HepG2 (cell line): ENCODE measurements at regions not wholly inside any gene's neighbourhood (a gene's known extent, or its start where the extent isn't known, plus 50 kb on each side); places are given as distances from the start of the nearest gene placed in this dataset.
A peak's percentile ranks its signal among the peaks of the same experiment; 100 is the strongest.

Experiments used
- ATAC-seq: fragments of 200-7000 bp; cut with Tn5 transposase; 3 replicates; pipeline ENCODE4 v1.9.1; 2020; ENCODE audit warnings: mild to moderate bottlenecking, moderate library complexity
- BruUV-seq: library from RNA; stranded (reverse); fragments of 400-500 nt; replicated peaks from 2 replicates; lab custom pipeline; 2021; lab: Mats Ljungman, UMichigan
- CTCF ChIA-PET: fragments of 300-600 bp; formaldehyde crosslinking; extraction: SDS; loops from one replicate; lab custom pipeline; 2021; ENCODE audit warnings: low total read pairs, inconsistent platforms, low intra/inter-chr PET ratio; lab: Yijun Ruan, JAX
- POLR2A ChIA-PET: fragments of 350-600 bp; sonication (Branson Sonifier 250); formaldehyde crosslinking; loops from one replicate; lab custom pipeline; 2020; ENCODE audit warnings: antibody characterized with exemption, inconsistent platforms; lab: Yijun Ruan, JAX
- DNase-seq: peaks from one replicate; pipeline ENCODE4 v3.0.0-alpha.2; 2015; ENCODE audit warnings: low spot score
- FAIRE-seq: peaks from 3 replicates; lab custom pipeline; 2011; peaks lifted over from hg19 to GRCh38; lab: Jason Lieb, UNC
- H2AFZ ChIP-seq: one replicate; pipeline ENCODE4 v1.6.1; 2011; ENCODE audit warnings: low read length, inconsistent platforms
- H3K27ac ChIP-seq: fragments of 300-600 bp; 3 replicates; pipeline ENCODE4 v1.8.0; 2011; ENCODE audit warnings: mixed run types, mild to moderate bottlenecking, mixed read lengths, low read length, inconsistent platforms; ENCODE audit not compliant: insufficient read depth; ENCODE audit errors: extremely low read length
- H3K27me3 ChIP-seq, 2 experiments: fragments of 200-600 bp in 1 of 2; 2 replicates in 1 of 2; 3 replicates in 1 of 2; pipeline versions ENCODE4 v1.6.0 to v1.8.0; 2011; ENCODE audit warnings: low read length in 2 of 2, mild to moderate bottlenecking in 2 of 2, moderate library complexity in 2 of 2, inconsistent platforms in 1 of 2; ENCODE audit not compliant: insufficient read depth in 2 of 2, control insufficient read depth in 1 of 2
- H3K36me3 ChIP-seq, 2 experiments: fragments of 200-600 bp in 1 of 2; replicated peaks in 1 of 2; 2 replicates in 1 of 2; 3 replicates in 1 of 2; pipeline versions ENCODE4 v1.5.1 to v1.8.0; 2011; ENCODE audit warnings: low read length in 2 of 2, inconsistent platforms in 1 of 2; ENCODE audit not compliant: insufficient read depth in 2 of 2, control insufficient read depth in 1 of 2
- H3K4me1 ChIP-seq: 2 replicates; pipeline ENCODE4 v1.5.1; 2012; ENCODE audit warnings: low read length, inconsistent platforms; ENCODE audit not compliant: insufficient read depth
- H3K4me2 ChIP-seq: 2 replicates; pipeline ENCODE4 v1.6.0; 2011; ENCODE audit warnings: low read depth, low read length, inconsistent platforms
- H3K4me3 ChIP-seq, 3 experiments: fragments of 200-600 bp in 1 of 3; sonication (generic), shearing (Covaris generic) in 1 of 3; replicated peaks in 1 of 3; 2 replicates each; pipeline ENCODE4 v1.5.1; 2011 to 2016; ENCODE audit warnings: low read length in 3 of 3, inconsistent platforms in 2 of 3, low read depth in 2 of 3, mild to moderate bottlenecking in 2 of 3, control low read depth in 1 of 3, mixed read lengths in 1 of 3; ENCODE audit not compliant: insufficient read depth in 1 of 3
- H3K79me2 ChIP-seq: one replicate; pipeline ENCODE4 v1.6.1; 2011; ENCODE audit warnings: low read length, inconsistent platforms; ENCODE audit not compliant: insufficient read depth
- H3K9ac ChIP-seq: 2 replicates; pipeline ENCODE4 v1.6.0; 2011; ENCODE audit warnings: mild to moderate bottlenecking, low read depth, low read length, inconsistent platforms; ENCODE audit not compliant: insufficient read depth
- H3K9me3 ChIP-seq: 2 replicates; pipeline ENCODE4 v1.5.1; 2012; ENCODE audit warnings: mild to moderate bottlenecking, low read length
- H4K20me1 ChIP-seq: 2 replicates; pipeline ENCODE4 v1.6.0; 2011; ENCODE audit warnings: inconsistent platforms, mild to moderate bottlenecking, low read length, moderate library complexity; ENCODE audit not compliant: insufficient read depth
- E2F1 ChIP-seq: sonication (generic); formaldehyde crosslinking; IDR thresholded peaks from 2 replicates; pipeline ENCODE4 v1.5.0; 2020; ENCODE audit warnings: missing genetic modification reagents
- HOMEZ ChIP-seq: IDR thresholded peaks from 2 replicates; pipeline ENCODE4 v1.6.1; 2016; ENCODE audit warnings: low read depth
- KLF11 ChIP-seq: IDR thresholded peaks from 2 replicates; pipeline ENCODE4 v1.6.1; 2016; ENCODE audit warnings: missing compliant biosample characterization
- MAFF ChIP-seq: IDR thresholded peaks from 2 replicates; pipeline ENCODE4 v1.6.1; 2011; ENCODE audit warnings: low read depth, low read length, improper control_type of control experiment
- MAFK ChIP-seq, 2 experiments: IDR thresholded peaks in 1 of 2; conservative IDR thresholded peaks in 1 of 2; 2 replicates each; pipeline ENCODE4 v1.6.1; 2011; ENCODE audit warnings: improper control_type of control experiment in 2 of 2, low read length in 2 of 2
- MED13 ChIP-seq: sonication (generic); formaldehyde crosslinking; IDR thresholded peaks from 2 replicates; pipeline ENCODE4 v1.5.0; 2020; ENCODE audit warnings: missing genetic modification reagents
- MEIS2 ChIP-seq: sonication (generic); formaldehyde crosslinking; IDR thresholded peaks from 2 replicates; pipeline ENCODE4 v1.9.0; 2021; ENCODE audit warnings: mild to moderate bottlenecking, missing genetic modification reagents
- PAF1 ChIP-seq: IDR thresholded peaks from 2 replicates; pipeline ENCODE4 v1.6.1; 2016; ENCODE audit warnings: missing genetic modification reagents, missing compliant biosample characterization
- SALL1 ChIP-seq: sonication (generic); formaldehyde crosslinking; IDR thresholded peaks from 2 replicates; pipeline ENCODE4 v1.8.0; 2022; ENCODE audit warnings: mild to moderate bottlenecking, missing genetic modification reagents
- TEAD2 ChIP-seq: sonication (generic); formaldehyde crosslinking; IDR thresholded peaks from 2 replicates; pipeline ENCODE4 v1.9.0; 2021; ENCODE audit warnings: missing genetic modification reagents
- TEF ChIP-seq: sonication (generic); formaldehyde crosslinking; IDR thresholded peaks from 2 replicates; pipeline ENCODE4 v1.5.0; 2020; ENCODE audit warnings: missing genetic modification reagents
- ZNF280D ChIP-seq: sonication (generic); formaldehyde crosslinking; IDR thresholded peaks from 2 replicates; pipeline ENCODE4 v1.5.1; 2020; ENCODE audit warnings: mild to moderate bottlenecking, missing genetic modification reagents
- ZNF296 ChIP-seq: sonication (generic); formaldehyde crosslinking; conservative IDR thresholded peaks from 2 replicates; pipeline ENCODE4 v1.5.0; 2020; ENCODE audit warnings: mild to moderate bottlenecking, missing genetic modification reagents
- ZZZ3 ChIP-seq: sonication (generic); formaldehyde crosslinking; IDR thresholded peaks from 2 replicates; pipeline ENCODE4 v1.4.0; 2020; ENCODE audit warnings: missing genetic modification reagents, mild to moderate bottlenecking, borderline replicate concordance
- WGBS: methylation state at CpG from one replicate; pipeline ENCODE4 v1.1.6; 2017; ENCODE audit warnings: low lambda C conversion rate; 5-methylcytosine and 5-hydroxymethylcytosine counted together
- in situ Hi-C: cut with HindIII; loops from 2 replicates; pipeline ENCODE4 v1.10.0; 2017; ENCODE audit warnings: low pct_unique_long_range_greater_than_20kb; ENCODE audit not compliant: extremely low pct_ligation_motif_present
- intact Hi-C: fragments of 100-400 bp; cut with micrococcal nuclease; formaldehyde crosslinking; loops from one replicate; pipeline ENCODE4 v1.10.0; 2022; ENCODE audit not compliant: unreplicated experiment

- TF ChIP-seq ZNF280D = no peak
- TF ChIP-seq TEF (CRISPR knock-in tag) = no peak
- no peak for TF ChIP-seq E2F1 (CRISPR knock-in tag)
- TF ChIP-seq TEAD2 = no peak
- no peak for TF ChIP-seq ZZZ3 (CRISPR knock-in tag)
- TF ChIP-seq MED13 (CRISPR knock-in tag) = no peak
- no peak for TF ChIP-seq MEIS2 (CRISPR knock-in tag)
- no peak for TF ChIP-seq KLF11 (CRISPR knock-in tag)
Observed at GRCh38 chr1:37162059-37162458, 127.7 kb upstream of the GRIK3 start (continued).

- H3K4me2 ChIP-seq = no peak overlapping the region
- no peaks in the 10 kb centered on the region for H3K9me3 ChIP-seq
- no peaks in the 10 kb centered on the region for H4K20me1 ChIP-seq
- H3K4me1 ChIP-seq = no peaks in the 10 kb centered on the region
- no peaks in the 10 kb centered on the region for H3K79me2 ChIP-seq
- H3K4me3 ChIP-seq = no peak overlapping the region
- no TSS peak for BruUV-seq
- H3K27ac ChIP-seq = no peak overlapping the region
- ATAC-seq = no peak
- CTCF ChIA-PET = no interaction called here
- H3K36me3 ChIP-seq = no peaks in the 10 kb centered on the region
- DNase-seq = no peak
- TF ChIP-seq PAF1 (CRISPR knock-in tag) (no peak), ZNF296 (no peak), SALL1 (CRISPR knock-in tag) (no peak), MAFF (peak; percentile 38), MAFK (conservative IDR thresholded peaks at IDR 0.05 in 1 of 2, IDR thresholded peaks at IDR 0.05 in 1 of 2; ENCODE audit: low read length in 2 of 2) (peak; percentile 2 to 42; a peak in 2 of 4 replicates), HOMEZ (CRISPR knock-in tag) (no peak)
- 64% methylated on average over 2 of the region's 2 CpGs for WGBS
- no peak overlapping the region for H2AFZ ChIP-seq
- FAIRE-seq = no peak
- in situ Hi-C loops (no loop called here), intact Hi-C loops (no loop called here)
- peaks cover 0 to 5% of the 10 kb centered on the region in 2 experiments; a peak in 1 of 5 replicates for H3K27me3 ChIP-seq
- H3K9ac ChIP-seq = no peak overlapping the region
- POLR2A ChIA-PET = no interaction called here
Observed at GRCh38 chr1:37166005-37166404, 131.7 kb upstream of the GRIK3 start.
